ENCODE measurements at regions not wholly inside any gene's neighbourhood (a gene's known extent, or its start where the extent isn't known, plus 50 kb on each side); places are given as distances from the start of the nearest gene placed in this dataset.

DNA sequence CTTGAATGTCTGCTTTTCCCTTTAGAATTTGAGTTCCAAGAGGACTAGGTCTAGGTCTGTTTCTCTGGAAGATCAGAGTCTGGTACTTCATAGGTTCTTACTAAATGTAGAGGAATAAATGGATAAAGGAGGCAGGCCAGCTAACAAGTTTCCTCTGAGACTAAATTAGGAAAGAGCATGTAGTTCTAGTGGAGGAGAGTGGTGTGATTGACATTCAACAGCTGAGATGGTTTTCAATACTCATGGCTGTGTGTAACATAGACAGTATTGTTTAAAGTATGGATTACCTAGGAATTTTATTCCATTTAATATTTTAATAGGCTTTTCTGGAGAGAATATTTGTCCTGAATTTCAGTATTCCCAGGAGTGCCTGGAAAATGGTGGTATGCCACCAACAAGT, 364.7 kb downstream of the METTL15 start:
- FAIRE-seq (no peak), DNase-seq (ENCODE audit: low read depth, low spot score) (no peak)
- BruUV-seq (replicated peaks), result no TSS peak
- Histone ChIP-seq H3K4me2 (ENCODE audit: insufficient read depth, low read length) (no peak overlapping the region), H3K9me1 (replicated peaks; ENCODE audit: control insufficient read depth, extremely low read depth, insufficient read depth, low read length) (no peaks in the 10 kb centered on the region), H3K79me2 (ENCODE audit: control insufficient read depth, insufficient read depth, low read length) (no peaks in the 10 kb centered on the region), H3K4me1 (ENCODE audit: control insufficient read depth, extremely low read depth, insufficient read depth, low read length) (no peaks in the 10 kb centered on the region), H4K20me1 (replicated peaks; ENCODE audit: control insufficient read depth, extremely low read depth, insufficient read depth, low read length) (no peaks in the 10 kb centered on the region), H3K9ac (replicated peaks; ENCODE audit: extremely low read depth, insufficient read depth, low read length) (no peak overlapping the region), H3K36me3 (ENCODE audit: control insufficient read depth in 2 of 2, extremely low read depth in 1 of 2, insufficient read depth in 2 of 2, low read length in 2 of 2) (no peaks in the 10 kb centered on the region), H2AFZ (ENCODE audit: low read depth, low read length) (no peak overlapping the region), H3K27me3 (ENCODE audit: control insufficient read depth in 2 of 2, insufficient read depth in 2 of 2, low read length in 2 of 2) (no peaks in the 10 kb centered on the region), H3K27ac (ENCODE audit: insufficient read depth, low read depth, low read length) (no peak overlapping the region), H3K4me3 (replicated peaks in 1 of 3; ENCODE audit: insufficient read depth in 1 of 3, low read depth in 1 of 3, low read length in 3 of 3) (no peak overlapping the region), H3K9me3 (replicated peaks; ENCODE audit: control insufficient read depth, insufficient read depth, low read length) (no peaks in the 10 kb centered on the region)
- dilution Hi-C loops (cut with MboI; ENCODE audit: extremely low pct_ligation_motif_present, low sequenced_read_pairs) (no loop called here), intact Hi-C loops (cut with micrococcal nuclease) (no loop called here)
- TF ChIP-seq CTCF (IDR thresholded peaks at IDR 0.05; ENCODE audit: extremely low read depth in 1 of 2, insufficient read depth in 1 of 2, low read depth in 1 of 2, low read length in 2 of 2) (no peak), MYC (IDR thresholded peaks at IDR 0.05; ENCODE audit: low read depth, low read length) (no peak), GATA2 (IDR thresholded peaks at IDR 0.05; ENCODE audit: insufficient read depth, insufficient read length, low read depth, low read length) (no peak), FOS (IDR thresholded peaks at IDR 0.05; ENCODE audit: borderline replicate concordance, insufficient read depth, low read length) (no peak), JUN (IDR thresholded peaks at IDR 0.05; ENCODE audit: borderline replicate concordance, insufficient read depth, insufficient read length, low read depth) (no peak), MAX (IDR thresholded peaks at IDR 0.05; ENCODE audit: insufficient read depth, insufficient read length) (no peak), POLR2AphosphoS5 (IDR thresholded peaks at IDR 0.05; ENCODE audit: insufficient read depth, low read depth, low read length) (no peak), EZH2 (IDR thresholded peaks at IDR 0.05; ENCODE audit: borderline replicate concordance, low read depth, low read length, severe bottlenecking) (no peak), POLR2A (IDR thresholded peaks at IDR 0.05; ENCODE audit: low read depth, low read length) (no peak)
- CTCF ChIA-PET, result no interaction called here
- POLR2A ChIA-PET, result no interaction called here
